Smooth muscle cell (in vitro differentiated cells): ENCODE measurements at regions not wholly inside any gene's neighbourhood (a gene's known extent, or its start where the extent isn't known, plus 50 kb on each side); places are given as distances from the start of the nearest gene placed in this dataset.

Experiments used
- DNase-seq: peaks from one replicate; lab custom pipeline; 2025; ENCODE audit not compliant: unreplicated experiment; lab: John Stamatoyannopoulos, UW
- H2AFZ ChIP-seq: fragments of 200-600 bp; sonication (generic); 2 replicates; pipeline ENCODE4 v1.6.0; 2016; ENCODE audit warnings: antibody characterized with exemption, low read depth, mild to moderate bottlenecking
- H3F3A ChIP-seq: fragments of 200-600 bp; sonication (generic); 2 replicates; pipeline ENCODE4 v1.6.0; 2017; ENCODE audit warnings: antibody characterized with exemption, low read depth
- H3K27ac ChIP-seq: fragments of 200-600 bp; sonication (generic); 2 replicates; pipeline ENCODE4 v1.5.1; 2016; ENCODE audit warnings: low read depth, mild to moderate bottlenecking
- H3K27me3 ChIP-seq: fragments of 200-600 bp; sonication (generic); 2 replicates; pipeline ENCODE4 v1.6.1; 2016; ENCODE audit warnings: low read depth, mild to moderate bottlenecking
- H3K36me3 ChIP-seq: fragments of 200-600 bp; sonication (generic); 2 replicates; pipeline ENCODE4 v1.5.1; 2016; ENCODE audit warnings: low read depth
- H3K4me1 ChIP-seq: fragments of 200-600 bp; sonication (generic); 2 replicates; pipeline ENCODE4 v1.5.1; 2016; ENCODE audit warnings: low read depth
- H3K4me2 ChIP-seq: fragments of 200-600 bp; sonication (generic); 2 replicates; pipeline ENCODE4 v1.6.0; 2016; ENCODE audit warnings: mild to moderate bottlenecking
- H3K4me3 ChIP-seq: fragments of 200-600 bp; sonication (generic); 2 replicates; pipeline ENCODE4 v1.5.1; 2016; ENCODE audit warnings: mild to moderate bottlenecking
- H3K79me2 ChIP-seq: fragments of 200-600 bp; sonication (generic); 2 replicates; pipeline ENCODE4 v1.6.0; 2016; ENCODE audit warnings: low read depth, mild to moderate bottlenecking
- H3K9ac ChIP-seq: fragments of 200-600 bp; sonication (generic); 2 replicates; pipeline ENCODE4 v1.6.0; 2016; ENCODE audit warnings: low read depth
- H3K9me3 ChIP-seq: fragments of 200-600 bp; sonication (generic); replicated peaks from 2 replicates; pipeline ENCODE4 v1.5.1; 2016; ENCODE audit warnings: low read depth
- H4K20me1 ChIP-seq: fragments of 200-600 bp; sonication (generic); 2 replicates; pipeline ENCODE4 v1.6.0; 2016; ENCODE audit warnings: low read depth
- WGBS: methylation state at CpG from one replicate; pipeline ENCODE4 v1.1.7; 2016; ENCODE audit warnings: low lambda C conversion rate; 5-methylcytosine and 5-hydroxymethylcytosine counted together
- TF ChIP-seq, protein P1 (sequence below): fragments of 200-600 bp; sonication (generic); IDR thresholded peaks from 2 replicates; pipeline ENCODE4 v1.5.1; 2017; ENCODE audit warnings: borderline replicate concordance, mild to moderate bottlenecking, antibody characterized with exemption; ENCODE audit not compliant: insufficient read depth, poor library complexity, severe bottlenecking

DNA sequence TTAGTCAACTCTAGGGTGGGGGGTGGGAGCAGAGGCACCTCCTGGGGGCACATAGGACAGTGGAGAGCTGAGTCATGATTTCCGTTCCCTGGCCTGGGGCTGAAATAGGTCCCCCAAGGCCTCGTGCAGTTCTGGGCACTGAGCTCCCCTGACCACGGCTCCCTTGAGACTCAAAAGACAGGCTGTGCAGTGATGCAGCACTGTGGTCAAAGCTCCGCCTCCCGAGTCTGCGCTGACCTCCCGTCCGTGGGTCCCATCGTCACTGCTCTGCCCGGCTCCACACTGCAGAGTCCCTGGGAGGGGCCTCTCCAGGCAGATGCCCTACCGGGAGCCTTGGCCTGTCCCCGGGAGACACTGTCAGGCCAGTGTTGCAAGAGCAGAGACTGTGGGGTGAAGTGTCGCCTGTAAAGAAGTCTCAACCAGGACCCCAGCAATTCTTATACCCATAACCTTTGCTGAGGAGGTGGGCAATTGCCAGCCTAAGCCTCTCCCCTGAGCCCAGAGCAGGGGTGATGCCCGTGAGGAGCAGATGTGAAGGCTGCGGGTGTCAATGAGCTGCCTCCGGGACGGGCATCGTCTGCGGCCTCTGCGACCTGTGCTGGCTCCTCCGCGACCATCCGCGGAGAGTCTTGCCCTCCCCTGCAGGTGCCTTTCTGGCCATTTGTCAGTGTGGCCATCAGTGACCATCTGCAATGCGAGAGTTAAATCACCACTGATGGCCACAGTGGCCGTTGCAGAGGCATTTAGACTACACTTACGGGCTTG, 877.3 kb downstream of the BRD1 start:
- H3K4me2 ChIP-seq: no peak overlapping the region
- H3K9ac ChIP-seq: no peak overlapping the region
- no peaks in the 10 kb centered on the region for H3K4me1 ChIP-seq
- WGBS: 84% methylated on average over 27 of the region's 27 CpGs
- no peaks in the 10 kb centered on the region for H3K9me3 ChIP-seq
- H2AFZ ChIP-seq: no peak overlapping the region
- H3K4me3 ChIP-seq: no peak overlapping the region
- no peaks in the 10 kb centered on the region for H3K79me2 ChIP-seq
- DNase-seq: no peak
- H4K20me1 ChIP-seq: no peaks in the 10 kb centered on the region
- no peaks in the 10 kb centered on the region for H3K36me3 ChIP-seq
- H3F3A ChIP-seq: no peaks in the 10 kb centered on the region
- TF ChIP-seq, protein P1, sequence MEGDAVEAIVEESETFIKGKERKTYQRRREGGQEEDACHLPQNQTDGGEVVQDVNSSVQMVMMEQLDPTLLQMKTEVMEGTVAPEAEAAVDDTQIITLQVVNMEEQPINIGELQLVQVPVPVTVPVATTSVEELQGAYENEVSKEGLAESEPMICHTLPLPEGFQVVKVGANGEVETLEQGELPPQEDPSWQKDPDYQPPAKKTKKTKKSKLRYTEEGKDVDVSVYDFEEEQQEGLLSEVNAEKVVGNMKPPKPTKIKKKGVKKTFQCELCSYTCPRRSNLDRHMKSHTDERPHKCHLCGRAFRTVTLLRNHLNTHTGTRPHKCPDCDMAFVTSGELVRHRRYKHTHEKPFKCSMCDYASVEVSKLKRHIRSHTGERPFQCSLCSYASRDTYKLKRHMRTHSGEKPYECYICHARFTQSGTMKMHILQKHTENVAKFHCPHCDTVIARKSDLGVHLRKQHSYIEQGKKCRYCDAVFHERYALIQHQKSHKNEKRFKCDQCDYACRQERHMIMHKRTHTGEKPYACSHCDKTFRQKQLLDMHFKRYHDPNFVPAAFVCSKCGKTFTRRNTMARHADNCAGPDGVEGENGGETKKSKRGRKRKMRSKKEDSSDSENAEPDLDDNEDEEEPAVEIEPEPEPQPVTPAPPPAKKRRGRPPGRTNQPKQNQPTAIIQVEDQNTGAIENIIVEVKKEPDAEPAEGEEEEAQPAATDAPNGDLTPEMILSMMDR: no peak
- H3K27ac ChIP-seq: no peak overlapping the region
- H3K27me3 ChIP-seq: no peaks in the 10 kb centered on the region

DNA sequence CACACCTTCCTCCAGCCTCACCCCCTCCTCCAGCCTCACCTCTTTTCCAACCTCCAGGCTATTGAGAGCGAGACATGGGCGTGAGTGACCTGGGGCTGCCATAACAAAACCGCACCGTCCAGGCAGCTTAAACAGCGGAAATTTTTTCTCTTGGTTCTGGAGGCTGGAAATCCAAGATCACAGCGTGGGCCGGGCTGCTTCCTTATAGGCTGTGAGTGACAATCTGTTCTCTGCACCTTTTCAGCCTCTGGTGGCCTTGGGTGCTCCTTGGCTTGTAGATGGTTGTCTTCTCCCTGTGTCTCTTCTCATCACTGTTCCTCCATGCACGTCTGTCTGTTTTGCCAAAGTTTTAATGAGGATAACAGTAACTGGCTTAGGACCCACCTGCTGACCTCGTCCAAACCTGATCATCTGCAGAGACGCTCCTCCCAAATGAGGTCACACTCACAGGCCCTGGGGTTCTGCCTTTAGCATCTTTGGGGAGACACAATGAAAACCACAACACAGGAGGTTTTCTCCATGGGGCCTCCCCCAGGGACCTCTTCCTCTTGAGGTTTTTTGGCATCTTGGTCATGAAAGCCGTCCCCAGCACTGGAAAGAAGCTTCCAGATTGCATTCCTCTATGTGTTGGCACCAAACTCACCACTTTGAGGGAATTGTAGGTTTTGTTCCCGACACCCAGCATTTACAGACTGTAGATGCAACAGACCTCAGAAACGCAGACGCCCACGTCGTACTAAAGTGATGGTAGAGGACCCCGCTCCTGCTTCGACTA, 878.1 kb downstream of the BRD1 start:
- H3K36me3 ChIP-seq: no peaks in the 10 kb centered on the region
- no peaks in the 10 kb centered on the region for H4K20me1 ChIP-seq
- no peak overlapping the region for H3K9ac ChIP-seq
- no peak overlapping the region for H3K27ac ChIP-seq
- H3K4me3 ChIP-seq: no peak overlapping the region
- no peaks in the 10 kb centered on the region for H3K27me3 ChIP-seq
- no peaks in the 10 kb centered on the region for H3K9me3 ChIP-seq
- no peak overlapping the region for H3K4me2 ChIP-seq
- H3K4me1 ChIP-seq: no peaks in the 10 kb centered on the region
- H3F3A ChIP-seq: no peaks in the 10 kb centered on the region
- H3K79me2 ChIP-seq: no peaks in the 10 kb centered on the region
- no peak for DNase-seq
- TF ChIP-seq, protein P1: no peak
- WGBS: 89% methylated on average over 18 of the region's 18 CpGs
- no peak overlapping the region for H2AFZ ChIP-seq

DNA sequence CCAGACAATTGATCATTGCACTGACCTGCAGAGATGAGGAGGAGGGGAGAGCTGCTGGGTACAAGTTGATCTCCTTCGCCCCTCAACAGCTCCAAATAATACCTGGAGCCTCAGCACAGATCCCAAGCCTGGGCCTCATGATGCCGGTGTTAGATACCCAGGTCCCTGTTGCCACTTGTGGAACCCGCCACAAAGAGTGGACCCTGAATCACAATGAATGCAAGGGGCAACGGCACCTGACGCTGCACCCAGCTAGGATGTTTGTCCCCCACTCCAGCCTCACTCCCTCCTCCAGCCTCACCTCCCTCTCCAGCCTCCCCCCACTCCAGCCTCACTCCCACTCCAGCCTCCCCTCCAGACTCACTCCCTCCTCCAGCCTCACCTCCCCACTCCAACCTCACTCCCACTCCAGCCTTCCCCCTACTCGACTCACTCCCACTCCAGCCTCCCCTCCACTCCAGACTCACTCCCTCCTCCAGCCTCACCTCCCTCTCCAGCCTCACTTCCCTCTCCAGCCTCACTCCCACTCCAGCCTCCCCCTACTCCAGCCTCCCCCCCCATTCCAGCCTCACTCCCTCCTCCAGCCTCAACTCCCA, 879.0 kb downstream of the BRD1 start:
- H2AFZ ChIP-seq: no peak overlapping the region
- no peaks in the 10 kb centered on the region for H3K27me3 ChIP-seq
- no peak overlapping the region for H3K27ac ChIP-seq
- TF ChIP-seq, protein P1: no peak
- no peaks in the 10 kb centered on the region for H3F3A ChIP-seq
- H3K9me3 ChIP-seq: no peaks in the 10 kb centered on the region
- no peak for DNase-seq
- H3K4me1 ChIP-seq: no peaks in the 10 kb centered on the region
- WGBS: 87% methylated on average over 4 of the region's 6 CpGs
- H3K4me3 ChIP-seq: no peak overlapping the region
- H3K36me3 ChIP-seq: no peaks in the 10 kb centered on the region
- no peaks in the 10 kb centered on the region for H3K79me2 ChIP-seq
- H4K20me1 ChIP-seq: no peaks in the 10 kb centered on the region
- H3K4me2 ChIP-seq: no peak overlapping the region
- H3K9ac ChIP-seq: no peak overlapping the region
